Amniotic epithelial cell (primary cell): ENCODE measurements at regions not wholly inside any gene's neighbourhood (a gene's known extent, or its start where the extent isn't known, plus 50 kb on each side); places are given as distances from the start of the nearest gene placed in this dataset.
A peak's percentile ranks its signal among the peaks of the same experiment; 100 is the strongest.

ENCODE experiments used
- DNase-seq: peaks from one replicate; pipeline ENCODE4 v3.0.0-alpha.2; 2010; ENCODE audit warnings: low read depth

DNA sequence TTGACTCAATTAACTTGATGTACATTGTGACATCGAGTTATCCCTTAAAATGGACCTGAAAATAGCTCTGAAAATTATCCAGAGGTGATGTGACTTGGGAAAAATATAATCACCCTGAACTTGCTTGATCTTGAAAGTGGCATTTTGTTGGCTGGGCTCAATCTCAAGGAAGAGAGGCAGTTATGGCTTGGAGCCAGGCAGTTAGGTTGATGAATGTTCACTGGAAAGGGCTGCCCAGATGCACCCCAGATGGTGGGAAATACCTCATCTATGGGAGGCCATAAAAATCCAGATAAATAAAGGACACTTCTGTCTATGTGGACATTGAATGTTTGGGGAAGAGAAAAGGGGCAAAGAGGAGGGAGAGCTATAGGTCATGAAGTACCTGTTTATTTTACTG is 55.7 kb upstream of the OR5AN1 start:
- DNase-seq: no peak

DNA sequence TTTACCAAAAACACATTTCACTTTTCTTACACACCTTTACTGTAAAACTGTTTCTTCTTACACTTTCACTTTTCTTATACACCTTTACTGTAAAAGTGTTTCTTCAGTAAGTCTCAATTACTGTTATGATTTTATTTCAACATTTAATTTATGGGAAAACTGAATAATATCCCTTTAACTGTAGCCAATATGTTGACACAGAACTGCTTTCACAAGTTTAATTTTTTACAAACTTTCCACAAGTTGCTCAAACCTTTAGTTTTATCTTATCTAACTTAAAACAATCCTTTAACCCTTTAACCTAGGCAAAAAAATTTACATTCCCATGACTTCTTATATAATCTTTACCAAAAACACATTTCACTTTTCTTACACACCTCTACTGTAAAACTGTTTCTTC is 63.3 kb upstream of the OR5AN1 start:
- DNase-seq: no peak

DNA sequence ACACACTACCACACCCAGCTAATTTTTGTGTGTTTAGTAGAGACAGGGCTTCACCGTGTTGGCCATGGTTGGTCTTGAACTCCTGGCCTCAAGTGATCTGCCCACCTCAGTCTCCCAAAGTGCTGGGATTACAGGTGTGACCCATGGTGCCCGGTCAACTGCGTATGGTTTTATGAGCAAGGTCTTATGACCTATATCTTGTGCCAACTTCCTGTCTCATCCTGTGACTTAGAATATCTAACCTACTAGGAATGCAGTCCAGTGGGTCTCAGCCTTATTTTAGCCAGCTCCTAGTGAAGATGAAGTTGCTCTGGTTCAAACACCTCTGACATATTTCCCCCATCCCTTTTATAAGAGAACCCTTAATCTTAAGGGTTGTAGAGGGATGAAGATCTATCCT is 66.1 kb upstream of the OR5AN1 start:
- no peak for DNase-seq

DNA sequence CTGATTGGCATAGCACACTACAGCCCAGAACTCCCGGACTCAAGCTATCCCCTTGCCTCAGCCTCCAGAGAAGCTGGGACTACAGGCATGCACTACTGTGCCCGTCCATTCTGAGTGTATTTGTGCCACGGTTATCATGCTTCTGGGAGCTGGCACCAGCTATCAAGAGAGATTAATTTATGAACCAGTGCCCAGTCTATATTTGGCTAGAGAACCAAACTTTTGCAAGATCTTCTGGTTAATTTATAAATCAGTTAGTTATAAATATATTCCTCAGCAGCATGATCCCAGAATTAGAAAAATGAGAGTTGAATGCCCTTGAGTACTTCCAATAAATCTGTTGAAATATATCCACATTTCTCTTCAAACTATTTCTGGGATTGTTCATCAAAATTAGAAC is 67.5 kb upstream of the OR5AN1 start:
- DNase-seq: no peak

DNA sequence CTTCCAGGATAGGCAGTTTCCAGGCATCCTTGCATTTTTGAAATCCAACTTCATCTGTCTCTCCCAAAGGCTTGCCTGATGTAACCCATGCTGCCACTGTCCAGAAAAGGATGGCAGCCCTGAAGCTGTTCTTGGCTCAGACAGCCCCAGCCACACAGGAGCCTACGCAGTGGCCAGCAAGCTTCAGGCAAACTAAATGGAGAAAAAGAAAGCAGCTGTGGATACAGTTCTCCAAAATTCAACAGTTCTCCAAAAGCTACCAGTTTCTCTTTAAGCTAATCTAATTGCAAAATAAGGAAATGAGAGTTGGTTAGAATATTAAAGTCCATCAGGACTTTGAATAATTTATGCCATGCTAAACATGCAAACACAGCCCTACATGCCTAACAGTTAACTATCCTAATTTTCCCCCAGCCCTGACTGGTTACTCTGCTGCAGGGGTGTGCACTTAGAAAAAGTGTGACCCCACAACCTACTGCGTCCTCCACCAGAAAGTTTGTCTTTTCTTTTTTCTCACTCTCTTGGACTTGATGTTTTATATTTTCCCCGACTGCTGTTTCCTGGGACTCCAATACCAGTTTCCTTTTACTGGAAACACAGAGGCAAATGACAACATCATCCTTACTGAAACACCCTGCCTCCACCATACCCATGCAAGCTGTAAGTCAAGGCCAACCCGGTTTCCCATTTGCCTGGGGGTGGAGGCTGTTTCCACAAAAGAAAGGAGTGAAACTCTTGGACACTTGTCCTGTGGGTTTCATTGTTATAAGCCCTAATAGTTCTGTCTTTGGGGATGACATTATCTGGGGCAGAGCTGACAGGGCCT is 69.1 kb upstream of the OR5AN1 start:
- no peak for DNase-seq

DNA sequence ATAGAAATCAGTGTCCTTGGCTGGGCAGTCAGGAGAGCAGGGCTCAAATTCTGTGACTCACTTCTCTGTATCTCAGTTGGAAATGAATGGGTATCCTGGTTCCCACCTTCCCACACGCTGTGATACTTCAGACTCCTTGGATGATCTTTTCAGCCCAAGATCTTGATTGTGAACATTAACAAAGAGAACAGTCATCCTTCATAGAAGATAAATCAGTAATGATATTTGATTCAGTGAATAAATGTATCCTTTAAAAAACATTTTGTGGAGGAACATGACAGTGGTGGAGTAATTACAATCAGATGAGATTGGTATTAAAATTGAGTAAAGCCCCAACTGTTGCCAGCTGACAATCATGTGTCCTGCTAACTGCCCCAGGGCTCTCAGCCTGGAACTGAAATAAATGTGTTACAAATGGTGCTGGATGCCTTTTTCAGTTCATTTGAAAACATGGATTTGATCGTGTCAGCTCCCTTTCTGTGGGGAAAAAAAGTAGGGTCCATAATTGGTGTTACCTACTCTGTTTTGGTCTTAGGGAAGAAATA is 72.9 kb upstream of the OR5AN1 start:
- DNase-seq: peak; percentile 27

DNA sequence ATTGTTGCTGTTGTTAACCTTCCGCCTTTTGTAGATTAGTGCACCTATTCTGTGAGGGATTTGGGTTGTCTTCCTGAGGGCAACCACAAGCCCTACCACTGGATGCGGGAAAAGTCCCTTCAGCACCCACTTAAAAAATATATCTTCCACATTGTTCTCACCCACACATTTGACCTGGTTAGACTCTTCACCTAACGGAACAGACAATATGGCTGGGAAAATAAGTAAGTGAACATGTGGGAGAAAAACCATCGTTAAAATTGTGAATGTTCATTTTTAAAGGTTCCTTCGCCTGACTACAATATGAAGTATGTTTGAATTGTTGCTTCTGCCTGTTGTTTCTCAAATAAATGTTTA is 72.0 kb upstream of the MPEG1 start:
- DNase-seq: no peak

DNA sequence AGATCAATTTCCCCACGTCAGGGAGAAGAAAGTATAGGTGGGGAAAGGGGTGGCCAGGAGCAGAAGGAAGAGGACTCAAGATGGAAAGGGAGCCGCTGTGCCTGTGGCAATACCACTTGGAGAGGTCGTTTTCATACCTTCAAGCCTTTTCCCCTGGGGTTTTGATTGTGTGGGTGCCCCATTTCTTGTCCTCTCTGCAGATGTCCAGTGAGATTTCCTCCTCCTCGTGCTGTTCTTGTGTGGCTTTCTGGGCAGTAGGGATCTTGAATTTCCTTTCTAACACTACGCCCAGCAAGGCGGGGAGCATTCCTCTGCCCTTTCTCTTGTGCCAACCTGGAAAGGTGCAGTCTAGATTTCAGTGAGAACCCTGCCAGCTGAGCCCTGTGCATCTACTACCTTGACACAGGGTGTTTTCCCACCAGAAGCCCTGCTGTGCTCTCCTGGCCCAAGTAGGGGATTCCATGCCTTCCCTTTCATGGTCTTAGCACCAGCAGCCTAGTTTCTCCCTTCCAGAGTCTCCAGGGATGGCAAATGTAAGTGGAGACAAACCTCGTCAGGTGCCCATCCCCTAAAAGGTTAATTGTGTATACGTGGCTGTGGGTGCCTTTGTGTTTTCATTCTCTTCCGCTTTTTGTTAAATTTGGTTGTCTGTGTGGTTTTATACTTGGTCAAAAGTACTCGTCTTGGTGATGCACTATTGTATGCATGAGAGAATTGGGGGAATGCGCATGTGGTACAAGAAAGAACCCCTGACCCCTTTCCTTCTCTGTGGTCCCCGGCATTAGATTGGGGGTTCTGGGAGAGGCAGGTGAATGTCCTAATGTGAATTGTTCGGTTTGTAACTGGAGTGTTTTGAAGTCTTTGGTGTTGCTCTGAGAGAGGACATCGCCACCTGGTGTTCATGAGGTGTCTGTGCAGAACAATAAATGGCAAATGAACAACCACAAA is 71.4 kb upstream of the MPEG1 start:
- peak; percentile 44 for DNase-seq

DNA sequence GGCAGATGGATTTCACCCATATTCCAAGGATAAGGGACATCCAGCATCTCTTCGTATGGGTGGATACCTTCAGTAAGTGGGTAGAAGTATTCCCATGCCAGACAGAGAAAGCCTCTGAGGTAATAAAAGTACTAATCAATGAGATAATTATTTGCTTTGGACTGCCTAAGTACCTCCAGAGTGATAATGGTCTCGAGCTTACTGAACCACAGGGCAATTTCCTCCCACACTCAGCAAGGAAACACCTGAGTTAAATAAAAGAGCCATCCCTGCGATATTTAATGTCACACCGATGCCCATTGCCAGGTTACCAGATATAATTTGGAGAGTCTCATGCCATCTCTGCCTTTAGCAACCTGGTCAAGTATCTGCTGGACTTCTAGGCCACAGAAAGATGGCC is 70.6 kb upstream of the MPEG1 start:
- DNase-seq: no peak

DNA sequence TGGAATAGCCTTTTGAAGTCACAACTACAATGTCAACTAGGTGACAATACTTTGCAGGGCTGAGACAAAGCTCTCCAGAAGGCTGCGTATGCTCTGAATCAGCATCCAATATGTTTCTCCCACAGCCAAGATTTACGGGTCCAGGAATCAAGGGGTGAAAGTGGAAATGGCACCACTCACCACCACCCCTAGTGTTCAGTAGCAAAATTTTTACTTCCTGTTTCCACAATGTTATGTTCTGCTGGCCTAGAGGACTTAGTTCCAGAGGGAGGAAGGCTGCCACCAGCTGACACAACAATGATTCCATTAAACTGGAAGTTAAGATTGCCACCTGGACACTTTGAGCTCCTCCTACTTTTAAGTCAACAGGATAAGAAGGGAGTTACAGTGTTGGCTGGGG is 68.5 kb upstream of the MPEG1 start:
- no peak for DNase-seq

DNA sequence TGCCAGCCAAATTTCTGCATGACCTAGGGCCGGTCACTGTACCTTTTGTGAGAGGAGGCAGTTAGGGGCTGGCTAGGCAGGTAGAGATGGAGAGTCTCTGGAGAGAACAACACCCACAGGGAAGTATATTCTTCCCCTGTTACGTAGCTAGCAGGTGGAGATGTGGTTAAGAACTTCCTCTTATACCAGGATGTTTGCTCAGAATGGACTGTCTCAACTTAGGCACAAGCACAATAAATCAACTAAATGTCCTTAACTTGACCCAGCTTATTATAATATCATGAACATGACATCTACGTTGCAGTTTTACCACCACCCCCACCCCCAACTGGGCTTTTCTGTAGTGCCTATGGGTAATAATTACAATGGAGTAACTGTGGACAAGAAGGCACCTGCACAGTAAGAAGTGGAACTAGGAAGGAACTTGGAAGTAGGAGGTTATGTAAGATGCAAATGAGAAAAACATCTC is 60.7 kb upstream of the MPEG1 start:
- DNase-seq: no peak

DNA sequence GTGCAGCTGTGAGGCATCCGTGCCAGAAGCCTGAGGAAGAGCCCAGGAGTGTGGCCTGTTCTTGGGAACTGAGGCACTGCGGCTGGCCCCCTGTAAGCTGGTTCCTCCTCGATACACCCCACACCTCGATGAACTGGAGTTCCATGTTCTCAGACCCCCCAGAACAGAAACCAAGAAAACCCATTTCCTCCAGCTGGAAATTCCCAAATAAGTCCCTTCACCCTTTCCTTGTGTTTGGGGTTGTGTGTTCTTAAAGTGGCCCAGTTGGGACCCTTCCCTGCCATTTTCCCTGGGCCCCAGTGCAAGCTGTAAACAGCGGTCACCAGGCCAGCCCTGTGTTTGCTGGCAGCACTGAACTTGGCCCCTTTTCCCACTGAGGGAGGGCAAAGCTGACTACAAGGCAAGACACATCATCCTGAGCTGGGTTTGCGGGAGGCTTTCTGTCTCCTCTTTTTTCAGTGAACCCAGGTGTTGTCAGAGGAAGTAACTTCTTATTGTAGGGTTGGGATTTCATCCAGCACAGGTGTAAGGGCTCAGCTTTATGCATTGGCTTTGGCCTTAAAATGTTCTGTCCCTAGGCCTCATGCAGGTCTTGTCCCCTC is 60.1 kb upstream of the MPEG1 start:
- DNase-seq: no peak

DNA sequence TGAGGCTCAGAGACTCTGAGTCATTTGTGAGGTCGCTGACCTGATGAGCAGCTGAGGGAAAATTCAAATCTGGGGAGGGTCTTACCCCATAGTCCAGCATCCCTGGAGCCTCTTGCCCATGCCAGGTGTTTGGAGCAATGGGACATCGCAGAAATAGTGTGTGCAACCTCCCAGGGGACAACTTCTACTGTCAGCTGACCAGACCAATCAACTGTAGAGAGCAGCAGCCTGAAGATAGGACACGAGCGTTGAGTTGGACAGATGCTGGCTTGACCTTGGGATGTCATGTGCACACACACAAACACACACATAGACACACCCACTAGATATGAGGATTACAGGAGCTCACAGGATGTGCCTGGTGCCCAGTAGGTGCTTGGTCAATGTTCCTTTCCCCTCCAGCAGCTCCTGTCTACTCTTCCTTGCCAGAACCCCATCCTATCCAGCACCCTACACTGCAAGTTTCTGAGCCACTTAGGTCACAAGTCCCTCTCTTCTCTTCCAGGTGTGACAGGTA is 59.1 kb upstream of the MPEG1 start:
- no peak for DNase-seq

DNA sequence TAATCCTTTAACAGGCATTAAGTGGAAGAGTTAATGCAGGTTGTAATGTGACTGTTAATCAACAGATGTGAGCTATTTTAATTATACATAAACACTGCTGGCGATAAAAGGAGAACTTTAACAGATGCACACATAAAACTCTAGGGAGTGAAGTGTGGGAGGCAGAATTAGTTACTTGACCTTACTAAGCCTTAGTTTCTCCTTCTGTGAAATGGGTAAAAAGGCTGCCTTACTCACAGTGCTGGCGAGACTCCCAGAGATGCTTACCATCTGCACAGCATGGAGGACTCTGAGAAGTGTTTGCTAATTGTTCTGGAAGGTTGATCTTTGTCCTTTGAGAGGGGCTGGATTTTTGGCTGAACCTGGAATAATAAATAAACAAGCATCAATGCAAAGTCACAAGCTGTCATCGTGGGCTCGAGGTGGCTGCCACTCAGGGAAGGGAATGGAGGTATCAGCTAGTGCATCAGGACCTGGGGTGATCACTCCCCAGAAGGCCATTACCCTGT is 58.6 kb upstream of the MPEG1 start:
- no peak for DNase-seq

DNA sequence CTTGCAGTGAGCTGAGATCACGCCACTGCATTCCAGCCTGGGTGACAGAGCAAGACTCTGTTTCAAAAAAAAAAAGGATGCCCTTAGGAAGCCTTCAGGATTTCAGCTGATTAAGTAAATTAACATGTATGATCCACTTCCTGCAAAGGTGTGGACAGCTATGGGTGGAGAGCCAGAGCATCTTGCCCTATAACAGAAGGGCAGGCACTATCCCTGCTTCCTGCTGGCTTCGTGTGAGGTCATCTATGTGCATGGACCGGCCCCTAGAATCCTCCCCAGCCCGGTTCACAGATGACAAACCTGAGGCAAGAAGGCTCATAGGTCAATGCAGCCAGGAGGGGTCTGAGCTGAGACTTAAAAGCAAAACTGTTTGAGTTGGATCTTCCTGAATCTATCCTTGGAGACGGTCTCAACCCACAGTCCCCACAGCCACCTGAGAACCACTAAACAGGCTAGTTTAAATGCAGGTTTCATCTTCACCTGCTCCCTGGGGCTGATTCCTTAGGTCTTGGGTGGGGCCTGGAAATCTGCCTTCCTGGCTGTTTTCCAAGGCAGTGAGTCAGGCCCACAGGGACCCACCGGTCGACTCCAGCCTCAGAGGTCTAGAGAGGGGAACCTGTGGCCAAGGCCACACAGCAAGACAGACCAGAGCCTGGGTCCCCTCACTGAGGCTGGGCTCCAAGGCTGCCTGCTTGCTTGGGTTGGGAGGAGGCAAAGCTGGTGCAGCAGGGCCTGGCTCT is 55.2 kb upstream of the MPEG1 start:
- no peak for DNase-seq

DNA sequence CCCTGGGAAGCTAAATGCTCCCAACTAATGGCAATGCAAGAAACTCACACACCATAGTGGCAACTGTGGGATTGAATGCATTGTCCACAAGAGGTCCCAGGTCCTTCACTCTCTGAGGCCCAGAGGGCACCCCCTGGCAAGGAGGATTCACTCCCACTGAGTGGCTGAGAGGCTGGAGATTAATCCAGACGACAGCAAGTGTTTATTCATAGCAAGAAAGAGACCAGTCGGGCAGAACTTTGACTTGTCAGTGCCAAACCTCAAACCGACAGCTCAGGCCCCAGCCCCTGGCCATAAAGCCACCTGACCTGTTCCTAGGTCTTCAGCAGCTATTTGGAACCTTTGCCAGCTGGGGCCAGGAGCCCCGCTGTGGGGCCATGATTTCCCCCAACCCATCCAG is 54.5 kb upstream of the MPEG1 start:
- DNase-seq: no peak

DNA sequence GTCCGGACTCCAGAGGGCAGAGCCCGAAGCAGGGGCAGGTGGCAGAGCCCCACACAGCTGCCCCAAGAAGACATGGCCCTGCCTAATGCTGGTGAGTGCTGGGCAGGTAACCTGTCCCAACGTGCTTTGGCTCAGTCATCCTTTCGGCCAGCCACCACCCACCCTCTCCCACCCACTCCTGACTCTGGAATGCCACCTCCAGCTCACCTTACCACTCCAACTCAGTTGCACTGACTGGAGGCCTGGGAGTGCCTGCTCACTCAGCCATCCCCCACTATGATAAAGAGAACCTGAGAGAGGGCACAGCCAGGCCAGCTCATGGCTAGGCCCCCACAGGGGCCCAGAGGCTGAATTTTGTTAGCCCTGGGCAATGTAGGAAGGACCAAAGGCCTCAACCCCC is 53.8 kb upstream of the MPEG1 start:
- no peak for DNase-seq

DNA sequence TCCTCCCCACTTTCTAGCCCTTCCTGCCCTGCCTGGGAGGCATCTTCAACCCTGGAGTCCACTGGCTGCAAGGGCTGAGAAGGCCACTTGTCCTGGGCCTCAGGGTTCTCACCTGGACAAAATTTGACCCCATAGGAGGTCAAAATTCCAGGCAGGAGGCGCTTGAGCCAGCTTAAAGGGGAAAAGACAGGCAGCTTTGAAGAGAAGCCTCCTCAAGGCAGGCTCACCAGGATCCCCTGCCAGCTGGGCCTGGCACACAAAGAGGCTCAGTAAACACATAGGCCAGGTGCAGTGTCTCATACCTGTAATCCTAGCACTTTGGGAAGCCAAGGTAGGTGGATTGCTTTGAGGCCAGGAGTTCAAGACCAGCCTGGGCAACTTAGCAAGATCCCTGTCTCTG is 53.0 kb upstream of the MPEG1 start:
- DNase-seq: no peak

DNA sequence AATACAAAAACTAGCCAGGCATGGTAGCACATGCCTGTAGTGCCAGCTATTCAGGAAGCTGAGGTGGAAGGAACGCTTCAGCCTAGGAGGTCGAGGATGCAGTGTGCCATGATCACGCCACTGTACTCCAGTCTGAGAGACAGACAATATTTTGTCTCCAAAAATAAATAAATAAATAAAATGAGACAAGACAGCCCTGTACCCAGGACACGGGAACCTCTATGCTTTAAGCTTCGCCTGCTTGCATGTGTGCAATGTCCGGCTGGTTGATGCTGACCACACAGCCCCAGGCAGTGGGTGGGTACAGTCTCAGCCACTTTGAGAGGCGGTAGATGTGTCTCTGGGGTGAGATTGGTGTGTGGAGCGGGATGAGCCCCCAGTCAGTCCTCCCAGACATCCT is 52.0 kb upstream of the MPEG1 start:
- no peak for DNase-seq

DNA sequence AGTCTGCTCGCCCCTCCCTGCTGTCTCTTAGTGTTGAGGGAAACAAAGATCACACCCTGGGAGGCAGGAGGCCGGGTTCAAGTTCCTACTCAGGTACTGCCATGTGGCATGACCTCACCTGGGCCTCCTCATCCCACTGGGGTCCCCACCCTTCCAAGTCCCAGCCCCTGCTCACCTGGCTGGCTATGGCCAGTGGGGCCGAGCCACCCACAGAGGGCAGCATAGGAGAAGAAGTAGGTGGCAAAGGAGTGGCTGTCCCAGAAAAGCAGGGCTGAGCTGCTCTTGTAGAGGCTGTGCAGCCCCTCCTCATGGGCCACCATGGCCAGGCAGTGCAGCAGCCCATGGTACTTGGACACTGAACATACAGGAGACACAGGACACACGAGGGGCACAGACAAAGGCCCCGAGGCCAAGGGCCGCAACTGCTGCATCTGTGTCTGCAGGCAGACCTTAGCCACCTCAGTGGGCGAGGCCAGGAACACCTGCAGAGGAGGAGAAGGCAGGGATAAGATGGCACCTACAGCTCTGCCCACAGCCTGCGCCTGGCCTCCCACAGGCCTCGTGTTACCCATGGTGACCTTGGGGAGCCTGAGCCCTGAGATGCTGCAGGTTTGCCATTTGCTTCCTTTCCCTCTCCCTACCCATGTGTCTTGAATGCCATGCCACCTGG is 50.6 kb upstream of the MPEG1 start:
- no peak for DNase-seq
